Breast epithelium (tissue), 3 donors: ENCODE measurements at regions not wholly inside any gene's neighbourhood (a gene's known extent, or its start where the extent isn't known, plus 50 kb on each side); places are given as distances from the start of the nearest gene placed in this dataset.

Source experiments
- POLR2A ChIP-seq: fragments of 450-650 bp; IDR thresholded peaks from one replicate; pipeline ENCODE4 v1.6.1; 2016; ENCODE audit warnings: antibody characterized with exemption, mild to moderate bottlenecking, moderate library complexity
- TF ChIP-seq, protein P1 (sequence below), 3 donors: fragments of 450-650 bp; IDR thresholded peaks; one replicate each; pipeline ENCODE4 v1.5.1; 2016 to 2017; ENCODE audit warnings: antibody characterized with exemption in 3 of 3, mild to moderate bottlenecking in 3 of 3, moderate library complexity in 3 of 3

DNA sequence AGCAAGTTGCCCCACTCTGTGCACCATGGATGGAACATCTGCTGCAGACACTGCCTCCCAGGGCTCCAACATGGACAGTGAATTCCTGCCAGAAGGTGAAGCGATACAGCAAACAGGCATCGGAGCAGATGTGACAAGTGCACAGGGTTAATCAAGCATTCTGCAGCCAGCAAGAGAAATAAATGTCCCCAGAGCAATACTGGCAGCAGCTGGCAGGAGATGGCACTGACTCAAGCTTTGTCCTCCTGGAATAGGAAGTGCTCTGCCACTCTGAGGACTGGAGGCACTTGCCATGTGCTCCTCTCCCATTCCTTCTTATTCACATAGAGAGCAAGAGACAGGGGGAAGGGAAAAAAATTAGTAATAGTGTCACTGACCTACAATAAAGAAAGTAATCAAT lies 402.7 kb upstream of the DAB1 start:
- TF ChIP-seq, protein P1, sequence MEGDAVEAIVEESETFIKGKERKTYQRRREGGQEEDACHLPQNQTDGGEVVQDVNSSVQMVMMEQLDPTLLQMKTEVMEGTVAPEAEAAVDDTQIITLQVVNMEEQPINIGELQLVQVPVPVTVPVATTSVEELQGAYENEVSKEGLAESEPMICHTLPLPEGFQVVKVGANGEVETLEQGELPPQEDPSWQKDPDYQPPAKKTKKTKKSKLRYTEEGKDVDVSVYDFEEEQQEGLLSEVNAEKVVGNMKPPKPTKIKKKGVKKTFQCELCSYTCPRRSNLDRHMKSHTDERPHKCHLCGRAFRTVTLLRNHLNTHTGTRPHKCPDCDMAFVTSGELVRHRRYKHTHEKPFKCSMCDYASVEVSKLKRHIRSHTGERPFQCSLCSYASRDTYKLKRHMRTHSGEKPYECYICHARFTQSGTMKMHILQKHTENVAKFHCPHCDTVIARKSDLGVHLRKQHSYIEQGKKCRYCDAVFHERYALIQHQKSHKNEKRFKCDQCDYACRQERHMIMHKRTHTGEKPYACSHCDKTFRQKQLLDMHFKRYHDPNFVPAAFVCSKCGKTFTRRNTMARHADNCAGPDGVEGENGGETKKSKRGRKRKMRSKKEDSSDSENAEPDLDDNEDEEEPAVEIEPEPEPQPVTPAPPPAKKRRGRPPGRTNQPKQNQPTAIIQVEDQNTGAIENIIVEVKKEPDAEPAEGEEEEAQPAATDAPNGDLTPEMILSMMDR (IDR thresholded peaks at IDR 0.05) = no peak
- no peak for TF ChIP-seq POLR2A
